SK-N-SH (cell line): ENCODE measurements at regions not wholly inside any gene's neighbourhood (a gene's known extent, or its start where the extent isn't known, plus 50 kb on each side); places are given as distances from the start of the nearest gene placed in this dataset.

Experiments
- EP300 ChIP-seq, 2 experiments: IDR thresholded peaks; 2 replicates each; pipeline versions ENCODE4 v1.4.0 to v1.6.1; 2012; ENCODE audit warnings: borderline replicate concordance in 1 of 2, low read depth in 1 of 2, low read length in 1 of 2
- JUND ChIP-seq: IDR thresholded peaks from 2 replicates; pipeline ENCODE4 v1.4.0; 2012
- POLR2AphosphoS5 ChIP-seq: IDR thresholded peaks from 2 replicates; pipeline ENCODE4 v1.6.1; 2012; ENCODE audit warnings: low read depth, low read length
- TAF1 ChIP-seq: IDR thresholded peaks from 2 replicates; pipeline ENCODE4 v1.6.1; 2012; ENCODE audit warnings: low read depth, mild to moderate bottlenecking, low read length, moderate library complexity, borderline replicate concordance
- TF ChIP-seq, protein P1 (sequence below): fragments of 200-600 bp; sonication (generic); IDR thresholded peaks from 2 replicates; pipeline ENCODE4 v1.6.1; 2017; ENCODE audit warnings: antibody characterized with exemption, mild to moderate bottlenecking, moderate library complexity
- TF ChIP-seq, protein P2 (sequence below): IDR thresholded peaks from 2 replicates; pipeline ENCODE4 v1.4.0; 2012; ENCODE audit warnings: low read depth

DNA sequence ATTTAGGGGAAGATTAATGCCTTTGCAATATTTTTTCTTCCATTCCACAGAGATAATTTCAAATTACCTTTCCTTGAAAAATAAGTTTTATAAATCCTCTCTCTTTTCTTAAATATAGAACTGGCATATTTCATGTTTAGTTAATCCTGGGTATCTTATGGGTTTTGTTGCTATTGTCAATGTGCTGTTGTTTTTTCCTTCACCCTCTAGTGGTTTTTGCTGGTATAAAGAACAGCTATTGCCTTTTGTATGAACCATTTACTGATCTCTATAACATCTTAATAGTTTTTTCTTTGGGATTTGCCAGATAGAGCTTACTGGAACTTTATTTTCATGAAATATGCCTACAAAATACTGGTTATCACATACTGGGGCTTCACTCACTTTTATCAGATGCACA, 359.6 kb upstream of the DPPA4 start:
- TF ChIP-seq, protein P1, sequence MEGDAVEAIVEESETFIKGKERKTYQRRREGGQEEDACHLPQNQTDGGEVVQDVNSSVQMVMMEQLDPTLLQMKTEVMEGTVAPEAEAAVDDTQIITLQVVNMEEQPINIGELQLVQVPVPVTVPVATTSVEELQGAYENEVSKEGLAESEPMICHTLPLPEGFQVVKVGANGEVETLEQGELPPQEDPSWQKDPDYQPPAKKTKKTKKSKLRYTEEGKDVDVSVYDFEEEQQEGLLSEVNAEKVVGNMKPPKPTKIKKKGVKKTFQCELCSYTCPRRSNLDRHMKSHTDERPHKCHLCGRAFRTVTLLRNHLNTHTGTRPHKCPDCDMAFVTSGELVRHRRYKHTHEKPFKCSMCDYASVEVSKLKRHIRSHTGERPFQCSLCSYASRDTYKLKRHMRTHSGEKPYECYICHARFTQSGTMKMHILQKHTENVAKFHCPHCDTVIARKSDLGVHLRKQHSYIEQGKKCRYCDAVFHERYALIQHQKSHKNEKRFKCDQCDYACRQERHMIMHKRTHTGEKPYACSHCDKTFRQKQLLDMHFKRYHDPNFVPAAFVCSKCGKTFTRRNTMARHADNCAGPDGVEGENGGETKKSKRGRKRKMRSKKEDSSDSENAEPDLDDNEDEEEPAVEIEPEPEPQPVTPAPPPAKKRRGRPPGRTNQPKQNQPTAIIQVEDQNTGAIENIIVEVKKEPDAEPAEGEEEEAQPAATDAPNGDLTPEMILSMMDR, result no peak
- TF ChIP-seq, protein P2, sequence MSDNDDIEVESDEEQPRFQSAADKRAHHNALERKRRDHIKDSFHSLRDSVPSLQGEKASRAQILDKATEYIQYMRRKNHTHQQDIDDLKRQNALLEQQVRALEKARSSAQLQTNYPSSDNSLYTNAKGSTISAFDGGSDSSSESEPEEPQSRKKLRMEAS, result no peak
- TF ChIP-seq TAF1, result no peak
- TF ChIP-seq POLR2AphosphoS5, result no peak
- TF ChIP-seq JUND, result no peak
- TF ChIP-seq EP300 (IDR thresholded peaks at IDR 0.05; ENCODE audit: borderline replicate concordance in 1 of 2, low read depth in 1 of 2, low read length in 1 of 2), result no peak
